NOMO-1 treated with DMSO at 0.1 percent for 48 hours (cell line): ENCODE measurements at regions not wholly inside any gene's neighbourhood (a gene's known extent, or its start where the extent isn't known, plus 50 kb on each side); places are given as distances from the start of the nearest gene placed in this dataset.

Experiments used
- DNase-seq: peaks from one replicate; lab custom pipeline; 2025; ENCODE audit not compliant: unreplicated experiment; lab: John Stamatoyannopoulos, UW

DNA sequence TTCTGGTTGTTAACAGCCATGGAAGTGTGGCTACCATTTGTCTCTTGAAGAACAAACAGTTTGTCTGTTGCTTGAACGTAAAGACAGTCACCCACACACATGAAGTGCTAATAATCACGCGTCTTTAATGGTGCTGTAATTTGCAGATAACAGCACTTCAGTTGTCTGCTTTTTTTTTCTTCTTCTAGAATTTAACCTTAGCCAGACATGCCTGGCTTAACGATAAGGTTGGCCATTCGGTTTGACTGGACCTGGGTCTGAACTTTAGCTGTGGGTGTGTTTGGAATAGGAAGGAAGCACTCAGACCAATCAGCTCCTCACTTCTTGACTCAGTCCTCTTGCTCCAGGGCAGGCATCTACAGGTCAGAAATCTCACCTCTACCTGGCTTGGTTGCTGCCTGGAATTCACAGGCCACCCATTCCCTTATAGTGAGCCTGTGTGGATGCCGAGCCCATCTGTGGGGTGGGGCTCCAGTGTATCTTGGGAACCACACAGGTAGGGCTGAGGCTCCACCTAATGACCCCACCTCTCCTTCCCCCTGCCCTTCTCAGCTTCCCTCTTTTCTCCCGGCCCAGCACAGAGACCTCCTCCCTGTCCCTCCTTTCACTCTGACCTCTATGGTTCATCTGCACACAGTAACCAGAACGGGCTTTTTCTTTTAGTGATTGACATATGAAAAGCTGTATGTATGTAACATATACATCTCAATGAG lies 246.4 kb upstream of the PWP1 start:
- no peak for DNase-seq

DNA sequence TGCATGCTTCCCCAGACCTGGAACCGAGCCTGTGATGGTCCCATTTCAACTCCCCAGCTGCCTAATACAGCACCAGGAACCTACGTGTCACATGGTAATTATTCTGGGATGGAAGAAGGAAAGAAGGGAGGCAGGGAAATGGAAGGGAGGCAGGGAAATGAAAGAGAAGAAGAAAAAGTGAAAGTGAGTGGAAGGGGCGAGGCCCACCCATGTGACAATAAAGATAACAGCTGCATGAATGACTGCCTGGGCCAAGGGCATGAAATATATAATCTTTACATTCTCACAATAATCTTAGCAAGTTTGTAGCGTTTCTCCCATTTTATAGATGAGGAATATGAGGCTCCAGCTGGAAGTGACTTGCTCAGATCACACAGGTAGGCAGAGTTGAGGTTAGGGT lies 245.0 kb upstream of the PWP1 start:
- DNase-seq: no peak

GRCh38 chr12:107441665-107442300 lies 243.8 kb upstream of the PWP1 start:
- DNase-seq: no peak

GRCh38 chr12:107442326-107442987 lies 243.1 kb upstream of the PWP1 start:
- DNase-seq: no peak

DNA sequence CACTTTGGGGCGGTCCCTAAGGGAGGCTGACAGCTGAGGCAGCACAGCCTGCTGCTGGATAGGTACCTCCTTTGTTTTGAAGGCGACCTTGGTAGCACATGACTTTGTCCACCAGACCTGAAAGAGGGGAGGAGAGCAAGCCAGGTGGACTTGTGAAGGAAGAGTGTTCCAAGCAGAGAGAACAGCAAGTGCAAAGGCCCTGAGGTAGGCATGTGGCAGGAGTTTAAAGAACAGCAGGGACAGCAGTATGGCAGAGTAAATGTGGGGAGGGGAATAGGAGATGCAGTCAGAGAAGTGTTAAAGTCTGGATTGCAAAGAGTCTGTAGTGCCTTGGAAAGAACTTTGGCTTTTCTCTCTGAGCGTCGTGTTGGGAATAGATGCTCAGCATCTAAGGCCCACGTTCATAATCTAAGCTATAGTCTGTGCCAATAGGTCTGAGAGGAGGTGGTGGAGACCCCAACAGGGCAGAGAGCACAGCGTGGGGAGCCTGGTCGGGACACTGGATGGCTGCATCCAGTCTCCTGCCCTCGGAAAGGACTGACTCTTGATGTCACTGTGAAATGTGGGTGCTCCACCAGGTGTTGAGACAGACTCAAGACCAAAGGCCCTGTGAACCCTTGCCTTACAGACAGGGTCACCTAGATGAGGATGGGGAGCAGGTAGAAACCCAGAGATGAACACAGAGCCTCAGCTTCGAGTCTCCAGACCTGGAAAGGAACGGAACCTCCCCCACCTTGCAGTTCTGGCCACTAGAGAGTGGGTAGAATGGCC lies 242.1 kb upstream of the PWP1 start:
- no peak for DNase-seq

DNA sequence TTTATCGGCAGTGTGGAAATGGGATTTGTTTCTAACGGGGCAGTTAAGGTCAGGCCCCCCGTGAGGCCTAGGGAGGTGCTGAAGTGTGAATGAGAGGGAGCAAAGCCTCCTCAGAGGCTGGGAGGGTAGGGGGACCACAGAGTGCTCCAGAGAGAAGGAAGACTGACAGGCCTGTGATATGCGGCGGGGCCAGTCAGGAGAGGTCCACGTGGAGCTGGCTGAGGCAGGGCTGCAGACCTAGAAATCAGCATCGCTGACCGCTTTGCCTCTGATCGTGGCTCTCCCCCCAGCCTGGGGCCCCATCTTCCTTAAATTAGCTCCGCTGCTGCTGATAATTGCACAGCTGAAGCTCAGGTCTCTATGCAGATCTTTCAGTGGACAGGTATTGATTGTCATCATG lies 240.8 kb upstream of the PWP1 start:
- no peak for DNase-seq

DNA sequence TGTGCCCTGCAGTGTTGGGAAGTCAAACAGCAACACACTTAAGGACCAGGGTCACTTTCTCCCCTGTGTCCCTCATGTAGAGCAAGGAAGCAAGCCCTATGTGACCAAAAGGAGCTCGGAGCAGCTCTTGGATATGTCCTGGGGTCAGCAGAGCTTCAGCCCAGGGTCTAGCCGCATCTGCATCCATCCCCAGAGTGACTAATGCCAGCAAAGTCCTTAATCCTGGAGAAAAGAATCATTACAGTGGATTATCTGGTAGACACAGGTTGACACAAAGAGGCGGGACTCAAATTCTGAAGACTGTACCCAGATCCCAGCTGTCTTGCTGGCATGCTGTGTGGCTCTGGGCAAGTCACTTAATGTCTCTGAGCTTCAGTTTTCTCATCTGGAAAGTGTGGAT lies 239.1 kb upstream of the PWP1 start:
- DNase-seq: no peak

- no peak for DNase-seq
Measured at GRCh38 chr12:107447336-107447735, 238.3 kb upstream of the PWP1 start.

- DNase-seq: no peak
Measured at GRCh38 chr12:107448198-107448597, 237.4 kb upstream of the PWP1 start.

- no peak for DNase-seq
Measured at GRCh38 chr12:107449891-107450290, 235.7 kb upstream of the PWP1 start.

GRCh38 chr12:107450541-107450940 lies 235.1 kb upstream of the PWP1 start:
- DNase-seq: no peak

GRCh38 chr12:107451246-107451645 lies 234.4 kb upstream of the PWP1 start:
- DNase-seq: no peak

- DNase-seq: no peak
Measured at GRCh38 chr12:107454109-107454830, 231.3 kb upstream of the PWP1 start.

- no peak for DNase-seq
Measured at GRCh38 chr12:107457362-107457935, 228.2 kb upstream of the PWP1 start.

DNA sequence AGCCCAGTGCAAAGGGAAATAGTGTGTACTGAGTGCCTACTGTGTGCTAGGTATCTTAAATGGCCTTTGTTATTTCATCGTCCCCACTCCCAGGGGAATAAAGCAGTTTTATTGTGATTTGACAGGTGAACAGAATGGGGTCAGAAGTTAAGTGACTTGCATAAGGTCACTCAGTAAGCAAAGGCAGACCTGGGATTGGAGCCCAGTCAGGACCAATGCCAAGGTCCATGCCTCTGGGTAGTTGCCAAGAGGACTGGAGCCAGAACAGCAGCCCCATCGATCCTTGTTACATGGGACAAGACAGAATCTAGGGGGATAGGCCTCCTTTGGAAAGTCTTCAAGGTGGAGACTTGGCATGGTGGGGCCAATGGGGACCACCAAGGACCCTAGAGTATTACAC lies 227.4 kb upstream of the PWP1 start:
- DNase-seq: no peak

DNA sequence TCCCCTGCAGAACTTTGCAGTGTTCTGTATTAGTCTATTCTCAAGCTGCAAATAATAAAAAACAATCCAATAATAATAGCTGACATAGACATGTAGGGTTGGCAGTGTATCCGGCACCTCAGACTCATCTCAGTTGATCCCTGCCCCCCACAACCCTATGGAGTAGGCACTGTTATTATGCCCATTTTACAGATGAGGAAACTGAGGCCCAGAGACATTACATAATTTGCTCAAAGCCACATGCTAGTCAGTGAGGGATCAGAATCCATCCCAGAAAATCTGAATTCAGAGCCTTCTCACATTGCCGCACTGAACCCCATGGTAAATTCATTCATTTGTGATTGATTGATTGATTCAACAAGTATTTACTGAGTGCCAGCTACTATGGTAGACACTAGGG lies 226.6 kb upstream of the PWP1 start:
- no peak for DNase-seq

GRCh38 chr12:107459641-107460040 lies 226.0 kb upstream of the PWP1 start:
- no peak for DNase-seq

GRCh38 chr12:107461222-107461975 lies 224.2 kb upstream of the PWP1 start:
- DNase-seq: no peak

GRCh38 chr12:107462428-107463332 lies 222.9 kb upstream of the PWP1 start:
- DNase-seq: no peak
